OCI-LY3 (cell line): ENCODE measurements at regions not wholly inside any gene's neighbourhood (a gene's known extent, or its start where the extent isn't known, plus 50 kb on each side); places are given as distances from the start of the nearest gene placed in this dataset.

Experiments used
- CTCF ChIP-seq: fragments of 200-600, 300-600 bp; sonication (generic); IDR thresholded peaks from 2 replicates; pipeline ENCODE4 v1.5.1; 2014; ENCODE audit warnings: antibody characterized with exemption, low read length, low read depth
- EZH2phosphoT487 ChIP-seq: fragments of 200-600 bp; shearing (Covaris generic); IDR thresholded peaks from 2 replicates; pipeline ENCODE4 v1.6.1; 2018; ENCODE audit warnings: antibody characterized with exemption, mixed run types, low read depth

GRCh38 chr1:87800006-87800405 lies 471.3 kb downstream of the LMO4 start:
- TF ChIP-seq CTCF (no peak), EZH2phosphoT487 (no peak)
